ENCODE measurements at regions not wholly inside any gene's neighbourhood (a gene's known extent, or its start where the extent isn't known, plus 50 kb on each side); places are given as distances from the start of the nearest gene placed in this dataset.
"Not testable (repeated sequence)": the region's sequence is repeated elsewhere in the genome, so short reads cannot be mapped to it uniquely, and the experiment has no call there.

GRCh38 chr2:8138923-8139667 lies 542.8 kb upstream of the ID2 start:
- peaks cover 3% of the 10 kb centered on the region for H3K4me1 Mint-ChIP-seq (ENCODE audit: low read depth)
- no peak overlapping the region for H3K4me3 Mint-ChIP-seq
- H3K9me3 Mint-ChIP-seq: peaks cover 6% of the 10 kb centered on the region
- no peak overlapping the region for H3K27ac Mint-ChIP-seq
- H3K27me3 Mint-ChIP-seq: no peaks in the 10 kb centered on the region
- H3K36me3 Mint-ChIP-seq (ENCODE audit: low read depth): no peaks in the 10 kb centered on the region

- Mint-ChIP-seq H3K4me3 (no peak overlapping the region), H3K4me1 (ENCODE audit: low read depth) (peaks cover 3% of the 10 kb centered on the region), H3K27ac (no peak overlapping the region)
Measured at GRCh38 chr2:8139668-8140200, 542.1 kb upstream of the ID2 start.

DNA sequence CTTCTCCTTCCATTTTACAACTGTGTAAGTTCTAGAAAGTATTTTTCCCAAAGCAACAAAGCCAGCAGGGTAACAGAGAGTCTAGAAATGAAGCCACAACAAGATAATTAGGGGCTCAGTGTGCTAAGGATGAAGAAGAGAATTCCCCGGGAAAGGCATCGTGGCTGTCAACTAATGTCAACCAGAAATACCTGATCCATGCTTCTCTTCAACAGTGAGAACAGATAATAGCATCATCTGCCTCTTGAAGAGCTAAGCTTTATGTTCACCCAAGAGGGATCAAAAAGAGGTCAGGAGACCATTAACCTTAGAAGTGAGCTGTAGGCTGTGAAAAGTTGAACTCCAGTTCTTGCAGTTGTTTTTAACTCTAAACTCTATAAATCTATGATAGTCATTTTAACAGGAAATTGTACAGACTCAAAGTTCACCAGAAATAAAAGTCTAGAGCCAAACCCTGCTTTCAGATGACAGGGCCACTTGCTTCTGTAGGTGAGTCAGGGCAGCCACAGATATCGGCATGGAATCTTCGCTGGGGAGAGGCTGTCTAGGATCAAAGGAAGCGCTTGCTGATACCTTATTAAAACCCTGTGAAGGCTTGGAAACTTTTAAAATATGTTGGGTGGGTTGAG lies 540.7 kb upstream of the ID2 start:
- Mint-ChIP-seq H3K27ac (no peak overlapping the region), H3K36me3 (ENCODE audit: low read depth) (no peaks in the 10 kb centered on the region), H3K9me3 (peaks cover 6% of the 10 kb centered on the region), H3K4me3 (no peak overlapping the region), H3K4me1 (ENCODE audit: low read depth) (peaks cover under 1% of the 10 kb centered on the region), H3K27me3 (no peaks in the 10 kb centered on the region)

More at GRCh38 chr2:8139668-8140200, 542.1 kb upstream of the ID2 start:
- Mint-ChIP-seq H3K36me3 (ENCODE audit: low read depth) (no peaks in the 10 kb centered on the region), H3K27me3 (no peaks in the 10 kb centered on the region), H3K9me3 (peaks cover 6% of the 10 kb centered on the region)

DNA sequence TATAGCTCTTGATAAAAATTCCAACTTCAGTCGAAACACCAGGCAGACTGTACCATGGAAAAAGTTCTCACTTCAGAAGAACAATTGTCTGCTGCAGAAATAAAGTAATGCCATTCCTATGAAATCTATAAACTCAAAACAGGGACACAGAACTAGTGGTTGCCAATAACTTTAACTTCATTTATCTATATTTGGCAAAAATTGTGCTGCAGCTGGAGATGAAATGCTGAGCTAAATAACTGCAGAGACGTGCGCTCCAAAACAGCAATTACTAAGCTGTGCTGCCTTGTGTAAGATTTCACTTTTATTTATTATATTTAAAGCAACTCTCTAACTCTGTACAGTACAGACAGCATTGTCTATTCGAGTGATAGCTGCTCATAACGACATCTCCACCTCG lies 540.1 kb upstream of the ID2 start:
- peaks cover 7% of the 10 kb centered on the region for H3K4me1 Mint-ChIP-seq (ENCODE audit: low read depth)
- no peaks in the 10 kb centered on the region for H3K36me3 Mint-ChIP-seq (ENCODE audit: low read depth)
- H3K27me3 Mint-ChIP-seq: no peaks in the 10 kb centered on the region
- H3K27ac Mint-ChIP-seq: no peak overlapping the region
- H3K9me3 Mint-ChIP-seq: peaks cover 6% of the 10 kb centered on the region
- H3K4me3 Mint-ChIP-seq: no peak overlapping the region

GRCh38 chr2:8142461-8142860 lies 539.4 kb upstream of the ID2 start:
- Mint-ChIP-seq H3K4me3 (no peak overlapping the region), H3K9me3 (peaks cover 6% of the 10 kb centered on the region), H3K4me1 (ENCODE audit: low read depth) (peaks cover 7% of the 10 kb centered on the region), H3K36me3 (ENCODE audit: low read depth) (no peaks in the 10 kb centered on the region), H3K27me3 (no peaks in the 10 kb centered on the region), H3K27ac (no peak overlapping the region)

DNA sequence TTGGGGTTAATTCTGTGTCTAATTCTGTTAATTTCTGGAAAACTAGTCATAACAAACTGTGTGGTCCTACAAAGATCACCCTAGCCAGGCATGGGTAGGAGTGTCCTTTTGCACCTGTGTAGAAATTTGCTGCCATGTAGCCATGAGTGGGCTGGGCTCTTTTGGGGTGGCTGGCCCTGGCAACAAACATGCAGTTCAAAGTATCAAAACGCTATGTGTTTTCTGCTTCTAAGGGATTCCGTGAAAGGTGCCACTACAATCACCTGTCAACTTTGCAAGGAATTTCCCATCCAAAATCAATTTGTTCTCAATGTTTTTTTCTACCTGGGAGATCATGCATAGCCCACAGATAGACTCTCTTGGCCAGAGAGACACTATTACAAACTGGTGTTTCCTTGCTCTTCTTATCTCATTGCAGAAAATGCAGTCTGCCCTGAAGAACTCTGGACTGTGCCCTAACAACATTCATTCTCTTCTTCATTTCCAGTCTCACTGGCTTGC lies 537.7 kb upstream of the ID2 start:
- Mint-ChIP-seq H3K27ac (no peak overlapping the region), H3K36me3 (ENCODE audit: low read depth) (no peaks in the 10 kb centered on the region), H3K4me3 (no peak overlapping the region), H3K27me3 (no peaks in the 10 kb centered on the region), H3K9me3 (peaks cover under 1% of the 10 kb centered on the region), H3K4me1 (ENCODE audit: low read depth) (peaks cover 10% of the 10 kb centered on the region)

DNA sequence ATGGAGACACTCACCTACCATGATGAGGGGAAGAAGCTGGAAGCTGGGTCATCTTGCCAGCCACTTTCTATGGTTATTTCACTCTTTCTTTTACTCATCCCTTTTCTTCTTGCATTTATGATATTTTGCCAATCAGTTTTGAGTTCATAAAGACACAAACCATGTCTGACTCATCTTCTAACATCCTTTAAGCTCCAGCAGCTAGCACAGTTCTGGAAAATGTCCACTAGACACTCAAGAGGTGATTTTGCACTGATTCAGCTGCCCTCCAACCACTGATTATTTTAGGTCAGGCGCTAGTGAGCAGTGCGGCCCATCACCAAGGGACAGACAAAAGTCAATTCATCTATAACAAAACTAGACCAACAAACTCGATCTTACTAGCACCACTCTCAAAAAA lies 537.1 kb upstream of the ID2 start:
- H3K27me3 Mint-ChIP-seq: no peaks in the 10 kb centered on the region
- H3K9me3 Mint-ChIP-seq: no peaks in the 10 kb centered on the region
- no peaks in the 10 kb centered on the region for H3K36me3 Mint-ChIP-seq (ENCODE audit: low read depth)
- H3K4me3 Mint-ChIP-seq: no peak overlapping the region
- peaks cover 10% of the 10 kb centered on the region for H3K4me1 Mint-ChIP-seq (ENCODE audit: low read depth)
- no peak overlapping the region for H3K27ac Mint-ChIP-seq

- H3K4me1 Mint-ChIP-seq (ENCODE audit: low read depth); H3K36me3 Mint-ChIP-seq (ENCODE audit: low read depth); H3K27ac Mint-ChIP-seq; H3K4me3 Mint-ChIP-seq; H3K9me3 Mint-ChIP-seq; H3K27me3 Mint-ChIP-seq: not testable (repeated sequence)
Measured at GRCh38 chr2:8145375-8145774, 536.5 kb upstream of the ID2 start.

DNA sequence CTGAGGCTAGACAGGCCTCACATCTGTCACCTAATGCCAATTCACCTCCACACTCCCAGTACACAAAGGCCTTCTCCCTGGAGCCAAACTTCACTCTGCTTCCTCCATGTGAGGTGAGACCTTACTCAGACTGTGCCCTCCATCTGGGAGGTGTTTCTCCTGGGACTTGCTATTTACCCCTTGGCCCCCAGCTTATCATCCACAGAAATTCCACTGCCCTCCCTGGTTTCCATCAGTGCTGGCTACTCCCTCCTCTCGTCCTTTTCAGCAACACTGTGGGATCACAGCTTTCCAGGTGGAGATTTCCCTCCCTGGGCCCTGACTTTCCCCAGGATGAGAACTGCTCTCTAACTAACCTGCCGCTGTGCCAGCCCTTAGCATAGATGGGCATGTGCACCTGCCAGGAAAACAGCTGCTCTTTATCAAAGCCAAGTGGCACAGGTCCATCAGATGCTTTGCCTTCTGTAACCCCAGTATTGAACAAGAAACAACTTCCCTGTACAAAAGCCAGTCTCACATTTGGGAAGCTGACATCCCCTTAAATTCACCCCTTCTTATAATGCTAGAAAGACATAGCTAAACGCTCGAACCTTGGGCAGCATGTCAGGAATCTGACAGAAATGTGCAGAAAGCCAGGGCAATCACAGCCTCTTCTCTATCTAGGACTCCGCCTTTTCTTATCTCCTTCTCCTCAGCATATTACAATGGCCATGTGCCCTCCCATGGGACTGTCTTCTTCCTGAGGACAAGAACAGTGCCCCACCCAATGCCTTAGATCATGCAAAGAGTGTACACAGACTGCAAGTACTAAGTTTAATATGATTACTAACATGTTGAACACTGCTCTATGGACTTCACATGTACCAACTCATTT lies 535.5 kb upstream of the ID2 start:
- Mint-ChIP-seq H3K9me3 (no peaks in the 10 kb centered on the region), H3K27ac (no peak overlapping the region), H3K36me3 (ENCODE audit: low read depth) (no peaks in the 10 kb centered on the region), H3K4me3 (no peak overlapping the region), H3K27me3 (no peaks in the 10 kb centered on the region), H3K4me1 (ENCODE audit: low read depth) (peaks cover 10% of the 10 kb centered on the region)

DNA sequence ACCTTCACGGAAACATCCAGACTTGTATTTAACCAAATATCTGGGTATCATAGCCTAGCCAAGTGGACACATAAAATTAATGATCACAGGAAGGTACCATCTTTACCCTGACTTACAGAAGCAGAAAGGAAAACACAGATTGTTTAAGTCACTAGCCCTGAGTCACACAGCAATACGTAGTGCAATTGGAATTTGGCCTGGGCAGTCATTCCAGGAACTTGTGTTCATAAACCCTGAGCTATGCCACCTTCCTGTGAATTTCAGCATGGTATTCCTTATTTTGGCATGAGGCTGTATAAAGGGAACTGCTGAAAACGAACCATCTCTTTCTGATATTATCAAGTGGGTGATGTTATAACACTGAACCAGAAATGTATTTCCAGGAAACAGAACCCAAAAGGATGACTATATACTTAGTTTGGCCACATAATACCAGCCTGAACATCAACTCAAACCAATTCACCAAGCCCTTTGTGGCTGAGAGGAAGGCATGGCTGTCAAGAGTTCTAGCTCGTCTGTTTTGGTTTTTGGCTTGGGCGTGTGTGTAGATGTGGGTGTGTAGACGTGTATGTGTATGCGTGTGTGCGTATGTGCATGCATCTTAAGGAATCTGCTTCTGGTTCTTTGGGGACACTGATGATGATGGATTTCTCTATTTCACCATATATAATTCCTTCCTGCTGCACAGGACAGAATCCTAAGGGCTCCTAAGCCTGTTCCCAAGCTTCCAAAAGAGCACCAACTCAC lies 533.4 kb upstream of the ID2 start:
- H3K36me3 Mint-ChIP-seq (ENCODE audit: low read depth): no peaks in the 10 kb centered on the region
- peaks cover 22% of the 10 kb centered on the region for H3K4me1 Mint-ChIP-seq (ENCODE audit: low read depth)
- H3K27me3 Mint-ChIP-seq: no peaks in the 10 kb centered on the region
- H3K4me3 Mint-ChIP-seq: no peak overlapping the region
- H3K9me3 Mint-ChIP-seq: peaks cover 9% of the 10 kb centered on the region
- no peak overlapping the region for H3K27ac Mint-ChIP-seq

- Mint-ChIP-seq H3K27ac (no peak overlapping the region), H3K4me1 (ENCODE audit: low read depth) (peaks cover 28% of the 10 kb centered on the region), H3K9me3 (peaks cover 14% of the 10 kb centered on the region), H3K4me3 (no peak overlapping the region), H3K36me3 (ENCODE audit: low read depth) (no peaks in the 10 kb centered on the region), H3K27me3 (no peaks in the 10 kb centered on the region)
Measured at GRCh38 chr2:8149007-8149405, 532.9 kb upstream of the ID2 start.

- Mint-ChIP-seq H3K4me1 (ENCODE audit: low read depth) (peaks cover 38% of the 10 kb centered on the region), H3K4me3 (no peak overlapping the region), H3K36me3 (ENCODE audit: low read depth) (peaks cover 6% of the 10 kb centered on the region), H3K27ac (no peak overlapping the region), H3K27me3 (no peaks in the 10 kb centered on the region), H3K9me3 (peaks cover 19% of the 10 kb centered on the region)
Measured at GRCh38 chr2:8149985-8150539, 531.8 kb upstream of the ID2 start.

DNA sequence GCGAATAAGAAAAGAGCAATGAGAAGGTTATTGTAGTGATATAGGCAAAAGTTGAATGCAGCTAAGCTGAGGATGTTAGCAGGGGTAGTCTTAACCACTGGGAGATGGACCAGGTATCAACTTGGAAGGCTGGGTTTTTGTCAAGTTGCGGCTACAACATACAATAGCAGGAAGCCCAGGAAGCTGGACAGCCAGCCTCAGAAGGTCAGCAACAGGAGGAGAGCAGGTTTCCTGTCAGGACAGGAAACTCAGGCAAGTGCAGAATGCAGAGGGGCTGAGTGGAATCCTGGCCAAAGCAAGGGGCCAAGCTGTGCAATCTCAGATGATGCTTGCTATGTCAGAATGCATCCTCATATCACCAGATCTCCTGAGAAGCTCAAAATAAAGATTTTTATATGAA lies 530.0 kb upstream of the ID2 start:
- Mint-ChIP-seq H3K27me3 (no peaks in the 10 kb centered on the region), H3K4me1 (ENCODE audit: low read depth) (peaks cover 39% of the 10 kb centered on the region), H3K9me3 (peaks cover 22% of the 10 kb centered on the region), H3K4me3 (no peak overlapping the region), H3K27ac (no peak overlapping the region), H3K36me3 (ENCODE audit: low read depth) (peaks cover 6% of the 10 kb centered on the region)
